ENCODE measurements at regions not wholly inside any gene's neighbourhood (a gene's known extent, or its start where the extent isn't known, plus 50 kb on each side); places are given as distances from the start of the nearest gene placed in this dataset.

DNA sequence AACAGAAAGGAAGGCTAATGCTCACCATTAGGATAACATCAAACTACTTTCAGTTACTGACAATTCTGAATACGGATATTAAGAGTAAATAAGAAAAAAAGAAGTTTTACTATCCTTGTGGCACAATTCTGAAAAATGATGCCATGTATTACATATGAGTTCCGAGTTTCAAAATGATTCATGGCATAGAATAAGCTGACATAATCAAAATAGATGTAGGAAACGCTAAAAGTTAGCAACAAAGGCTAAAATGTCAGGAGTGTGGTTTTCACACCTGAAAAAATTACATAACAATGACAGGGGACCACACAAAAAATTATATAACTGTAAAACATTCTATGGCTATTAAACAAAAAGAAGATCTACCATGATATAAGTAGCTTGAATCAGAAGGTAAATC, 1131.9 kb downstream of the OTOL1 start:
- H3K27me3 ChIP-seq (ENCODE audit: insufficient read depth, low read length), result no peaks in the 10 kb centered on the region
- no peaks in the 10 kb centered on the region for H3K9me3 ChIP-seq (ENCODE audit: control insufficient read depth in 1 of 2, insufficient read depth in 1 of 2, low read depth in 1 of 2, low read length in 2 of 2)
- BruUV-seq (replicated peaks), result no TSS peak
- ChIA-PET POLR2A (no interaction called here), CTCF (no interaction called here), RAD21 (ENCODE audit: low non-redundant PET in 1 of 2, low total read pairs in 2 of 2, uncharacterized antibody in 2 of 2, unreplicated experiment in 2 of 2) (no interaction called here)
- no peaks in the 10 kb centered on the region for H3K4me1 ChIP-seq (ENCODE audit: control insufficient read depth in 1 of 2, insufficient read depth in 2 of 2, low read length in 2 of 2)
- no peaks in the 10 kb centered on the region for H3K9me2 ChIP-seq (ENCODE audit: insufficient read depth)
- H3K36me3 ChIP-seq (ENCODE audit: control insufficient read depth in 1 of 2, insufficient read depth in 2 of 2, low read length in 2 of 2), result no peaks in the 10 kb centered on the region
- no peaks in the 10 kb centered on the region for H3K79me2 ChIP-seq (ENCODE audit: insufficient read depth, low read length)
- TF ChIP-seq ELF1 (IDR thresholded peaks at IDR 0.05; ENCODE audit: borderline replicate concordance, low read depth) (no peak), EZH2phosphoT487 (IDR thresholded peaks at IDR 0.05; ENCODE audit: borderline replicate concordance) (no peak), SRF (IDR thresholded peaks at IDR 0.05; ENCODE audit: low read depth) (no peak), SP1 (IDR thresholded peaks at IDR 0.05; ENCODE audit: low read depth) (no peak), YY1 (IDR thresholded peaks at IDR 0.05; ENCODE audit: extremely low read depth, insufficient replicate concordance, low read depth, low read length) (no peak), SIN3A (IDR thresholded peaks at IDR 0.05; ENCODE audit: low read depth) (no peak), EGR1 (IDR thresholded peaks at IDR 0.05; ENCODE audit: low read depth) (no peak), CEBPB (IDR thresholded peaks at IDR 0.05; ENCODE audit: low read depth) (no peak), ZNF274 (IDR thresholded peaks at IDR 0.05; ENCODE audit: low read depth, low read length) (no peak), CBX3 (IDR thresholded peaks at IDR 0.05; ENCODE audit: low read depth) (no peak), POLR2A (IDR thresholded peaks at IDR 0.05; ENCODE audit: borderline replicate concordance, extremely low read depth, insufficient read depth, insufficient read length) (no peak), JUND (IDR thresholded peaks at IDR 0.05) (no peak), ZFX (IDR thresholded peaks at IDR 0.05) (no peak), EZH2 (IDR thresholded peaks at IDR 0.05) (no peak)
- TF ChIP-seq, protein P1, sequence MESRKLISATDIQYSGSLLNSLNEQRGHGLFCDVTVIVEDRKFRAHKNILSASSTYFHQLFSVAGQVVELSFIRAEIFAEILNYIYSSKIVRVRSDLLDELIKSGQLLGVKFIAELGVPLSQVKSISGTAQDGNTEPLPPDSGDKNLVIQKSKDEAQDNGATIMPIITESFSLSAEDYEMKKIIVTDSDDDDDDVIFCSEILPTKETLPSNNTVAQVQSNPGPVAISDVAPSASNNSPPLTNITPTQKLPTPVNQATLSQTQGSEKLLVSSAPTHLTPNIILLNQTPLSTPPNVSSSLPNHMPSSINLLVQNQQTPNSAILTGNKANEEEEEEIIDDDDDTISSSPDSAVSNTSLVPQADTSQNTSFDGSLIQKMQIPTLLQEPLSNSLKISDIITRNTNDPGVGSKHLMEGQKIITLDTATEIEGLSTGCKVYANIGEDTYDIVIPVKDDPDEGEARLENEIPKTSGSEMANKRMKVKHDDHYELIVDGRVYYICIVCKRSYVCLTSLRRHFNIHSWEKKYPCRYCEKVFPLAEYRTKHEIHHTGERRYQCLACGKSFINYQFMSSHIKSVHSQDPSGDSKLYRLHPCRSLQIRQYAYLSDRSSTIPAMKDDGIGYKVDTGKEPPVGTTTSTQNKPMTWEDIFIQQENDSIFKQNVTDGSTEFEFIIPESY (IDR thresholded peaks at IDR 0.05; ENCODE audit: extremely low read depth, insufficient replicate concordance, low read length), result no peak
- TF ChIP-seq, protein P2, sequence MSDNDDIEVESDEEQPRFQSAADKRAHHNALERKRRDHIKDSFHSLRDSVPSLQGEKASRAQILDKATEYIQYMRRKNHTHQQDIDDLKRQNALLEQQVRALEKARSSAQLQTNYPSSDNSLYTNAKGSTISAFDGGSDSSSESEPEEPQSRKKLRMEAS (IDR thresholded peaks at IDR 0.05), result no peak
- TF ChIP-seq, protein P3, sequence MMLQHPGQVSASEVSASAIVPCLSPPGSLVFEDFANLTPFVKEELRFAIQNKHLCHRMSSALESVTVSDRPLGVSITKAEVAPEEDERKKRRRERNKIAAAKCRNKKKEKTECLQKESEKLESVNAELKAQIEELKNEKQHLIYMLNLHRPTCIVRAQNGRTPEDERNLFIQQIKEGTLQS (IDR thresholded peaks at IDR 0.05), result no peak
- TF ChIP-seq, protein P4, sequence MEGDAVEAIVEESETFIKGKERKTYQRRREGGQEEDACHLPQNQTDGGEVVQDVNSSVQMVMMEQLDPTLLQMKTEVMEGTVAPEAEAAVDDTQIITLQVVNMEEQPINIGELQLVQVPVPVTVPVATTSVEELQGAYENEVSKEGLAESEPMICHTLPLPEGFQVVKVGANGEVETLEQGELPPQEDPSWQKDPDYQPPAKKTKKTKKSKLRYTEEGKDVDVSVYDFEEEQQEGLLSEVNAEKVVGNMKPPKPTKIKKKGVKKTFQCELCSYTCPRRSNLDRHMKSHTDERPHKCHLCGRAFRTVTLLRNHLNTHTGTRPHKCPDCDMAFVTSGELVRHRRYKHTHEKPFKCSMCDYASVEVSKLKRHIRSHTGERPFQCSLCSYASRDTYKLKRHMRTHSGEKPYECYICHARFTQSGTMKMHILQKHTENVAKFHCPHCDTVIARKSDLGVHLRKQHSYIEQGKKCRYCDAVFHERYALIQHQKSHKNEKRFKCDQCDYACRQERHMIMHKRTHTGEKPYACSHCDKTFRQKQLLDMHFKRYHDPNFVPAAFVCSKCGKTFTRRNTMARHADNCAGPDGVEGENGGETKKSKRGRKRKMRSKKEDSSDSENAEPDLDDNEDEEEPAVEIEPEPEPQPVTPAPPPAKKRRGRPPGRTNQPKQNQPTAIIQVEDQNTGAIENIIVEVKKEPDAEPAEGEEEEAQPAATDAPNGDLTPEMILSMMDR (IDR thresholded peaks at IDR 0.05 in 2 of 3, conservative IDR thresholded peaks at IDR 0.05 in 1 of 3; ENCODE audit: borderline replicate concordance in 1 of 3, insufficient read depth in 1 of 3, low read depth in 2 of 3, low read length in 2 of 3), result no peak
- TF ChIP-seq, protein P5, sequence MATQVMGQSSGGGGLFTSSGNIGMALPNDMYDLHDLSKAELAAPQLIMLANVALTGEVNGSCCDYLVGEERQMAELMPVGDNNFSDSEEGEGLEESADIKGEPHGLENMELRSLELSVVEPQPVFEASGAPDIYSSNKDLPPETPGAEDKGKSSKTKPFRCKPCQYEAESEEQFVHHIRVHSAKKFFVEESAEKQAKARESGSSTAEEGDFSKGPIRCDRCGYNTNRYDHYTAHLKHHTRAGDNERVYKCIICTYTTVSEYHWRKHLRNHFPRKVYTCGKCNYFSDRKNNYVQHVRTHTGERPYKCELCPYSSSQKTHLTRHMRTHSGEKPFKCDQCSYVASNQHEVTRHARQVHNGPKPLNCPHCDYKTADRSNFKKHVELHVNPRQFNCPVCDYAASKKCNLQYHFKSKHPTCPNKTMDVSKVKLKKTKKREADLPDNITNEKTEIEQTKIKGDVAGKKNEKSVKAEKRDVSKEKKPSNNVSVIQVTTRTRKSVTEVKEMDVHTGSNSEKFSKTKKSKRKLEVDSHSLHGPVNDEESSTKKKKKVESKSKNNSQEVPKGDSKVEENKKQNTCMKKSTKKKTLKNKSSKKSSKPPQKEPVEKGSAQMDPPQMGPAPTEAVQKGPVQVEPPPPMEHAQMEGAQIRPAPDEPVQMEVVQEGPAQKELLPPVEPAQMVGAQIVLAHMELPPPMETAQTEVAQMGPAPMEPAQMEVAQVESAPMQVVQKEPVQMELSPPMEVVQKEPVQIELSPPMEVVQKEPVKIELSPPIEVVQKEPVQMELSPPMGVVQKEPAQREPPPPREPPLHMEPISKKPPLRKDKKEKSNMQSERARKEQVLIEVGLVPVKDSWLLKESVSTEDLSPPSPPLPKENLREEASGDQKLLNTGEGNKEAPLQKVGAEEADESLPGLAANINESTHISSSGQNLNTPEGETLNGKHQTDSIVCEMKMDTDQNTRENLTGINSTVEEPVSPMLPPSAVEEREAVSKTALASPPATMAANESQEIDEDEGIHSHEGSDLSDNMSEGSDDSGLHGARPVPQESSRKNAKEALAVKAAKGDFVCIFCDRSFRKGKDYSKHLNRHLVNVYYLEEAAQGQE (IDR thresholded peaks at IDR 0.05; ENCODE audit: low read depth), result no peak
- ATAC-seq (no peak), DNase-seq (ENCODE audit: low read depth, low spot score) (no peak)
- no peak overlapping the region for H3K27ac ChIP-seq (ENCODE audit: low read depth, low read length)
- H4K20me1 ChIP-seq (ENCODE audit: insufficient read depth), result no peaks in the 10 kb centered on the region
- no peak overlapping the region for H3K4me3 ChIP-seq (replicated peaks in 1 of 2; ENCODE audit: low read depth in 1 of 2, low read length in 2 of 2)
- H3K9ac ChIP-seq (ENCODE audit: low read length), result no peak overlapping the region
- no peak overlapping the region for H3K4me2 ChIP-seq (ENCODE audit: low read length)
- intact Hi-C loops (cut with micrococcal nuclease), result no loop called here
- no peak overlapping the region for H2AFZ ChIP-seq (ENCODE audit: low read depth, low read length, poor library complexity, severe bottlenecking)

Data from HCT116 (cell line).